Mesenchymal stem cell (in vitro differentiated cells and primary cell): ENCODE measurements at regions not wholly inside any gene's neighbourhood (a gene's known extent, or its start where the extent isn't known, plus 50 kb on each side); places are given as distances from the start of the nearest gene placed in this dataset.
"Not testable (repeated sequence)": the region's sequence is repeated elsewhere in the genome, so short reads cannot be mapped to it uniquely, and the experiment has no call there.

Experiments
- DNase-seq: peaks from one replicate; pipeline ENCODE4 v3.0.0-alpha.2; 2013
- H2AFZ ChIP-seq: one replicate; pipeline ENCODE4 v1.6.1; 2013; ENCODE audit warnings: low read depth, mild to moderate bottlenecking, control low read depth, inconsistent platforms, low read length, moderate library complexity
- H2AK5ac ChIP-seq: 2 replicates; pipeline ENCODE4 v1.6.1; 2013; ENCODE audit warnings: low read length, moderate library complexity, mild to moderate bottlenecking, inconsistent platforms; ENCODE audit not compliant: severe bottlenecking
- H2BK120ac ChIP-seq: one replicate; pipeline ENCODE4 v1.6.1; 2013; ENCODE audit warnings: low read depth, mild to moderate bottlenecking, inconsistent platforms, low read length, moderate library complexity
- H2BK12ac ChIP-seq, 2 experiments: one replicate each; pipeline ENCODE4 v1.6.1; 2013; ENCODE audit warnings: inconsistent platforms in 2 of 2, low read length in 2 of 2, mild to moderate bottlenecking in 2 of 2, moderate library complexity in 2 of 2, control low read depth in 1 of 2
- H2BK15ac ChIP-seq: one replicate; pipeline ENCODE4 v1.6.1; 2013; ENCODE audit warnings: mild to moderate bottlenecking, low read depth, inconsistent platforms; ENCODE audit not compliant: poor library complexity, severe bottlenecking
- H2BK5ac ChIP-seq: 2 replicates; pipeline ENCODE4 v1.6.1; 2013; ENCODE audit warnings: low read depth, mild to moderate bottlenecking, low read length, control low read depth, inconsistent platforms; ENCODE audit not compliant: poor library complexity, severe bottlenecking
- H3K14ac ChIP-seq, 2 experiments: one replicate each; pipeline ENCODE4 v1.6.1; 2013; ENCODE audit warnings: inconsistent platforms in 2 of 2, low read length in 2 of 2, control low read depth in 1 of 2, mild to moderate bottlenecking in 1 of 2, moderate library complexity in 1 of 2
- H3K18ac ChIP-seq, 2 experiments: one replicate each; pipeline ENCODE4 v1.6.1; 2013; ENCODE audit warnings: inconsistent platforms in 2 of 2, low read length in 2 of 2, control low read depth in 1 of 2, low read depth in 1 of 2, mild to moderate bottlenecking in 1 of 2
- H3K23ac ChIP-seq, 2 experiments: one replicate each; pipeline ENCODE4 v1.6.1; 2013; ENCODE audit warnings: inconsistent platforms in 2 of 2, low read length in 2 of 2, mild to moderate bottlenecking in 2 of 2, moderate library complexity in 2 of 2, control low read depth in 1 of 2
- H3K27ac ChIP-seq: 2 replicates; pipeline ENCODE4 v1.5.1; 2013; ENCODE audit warnings: mild to moderate bottlenecking, moderate library complexity, low read length, control low read depth, inconsistent platforms; ENCODE audit not compliant: poor library complexity, severe bottlenecking
- H3K27me3 ChIP-seq, 2 experiments: 2 replicates each; pipeline versions ENCODE4 v1.6.1 to v1.7.0; 2013; ENCODE audit warnings: low read length in 2 of 2, mild to moderate bottlenecking in 2 of 2, moderate library complexity in 2 of 2, control low read depth in 1 of 2, inconsistent platforms in 1 of 2; ENCODE audit not compliant: control insufficient read depth in 1 of 2, insufficient read depth in 1 of 2
- H3K36me3 ChIP-seq, 2 experiments: 2 replicates each; pipeline versions ENCODE4 v1.6.1 to v1.7.0; 2013; ENCODE audit warnings: low read length in 2 of 2, control low read depth in 1 of 2, inconsistent platforms in 1 of 2, low read depth in 1 of 2, mild to moderate bottlenecking in 1 of 2; ENCODE audit not compliant: insufficient read depth in 2 of 2, control insufficient read depth in 1 of 2
- H3K4ac ChIP-seq, 2 experiments: one replicate each; pipeline ENCODE4 v1.6.1; 2013; ENCODE audit warnings: inconsistent platforms in 2 of 2, low read length in 2 of 2, mild to moderate bottlenecking in 2 of 2, moderate library complexity in 2 of 2, control low read depth in 1 of 2, low read depth in 1 of 2
- H3K4me1 ChIP-seq: 2 replicates; pipeline ENCODE4 v1.6.1; 2013; ENCODE audit warnings: low read depth, low read length, control low read depth; ENCODE audit not compliant: control insufficient read depth, insufficient read depth
- H3K4me2 ChIP-seq: 2 replicates; pipeline ENCODE4 v1.6.1; 2013; ENCODE audit warnings: low read length, mild to moderate bottlenecking, inconsistent platforms; ENCODE audit not compliant: poor library complexity, severe bottlenecking
- H3K4me3 ChIP-seq, 2 experiments: 2 replicates each; pipeline versions ENCODE4 v1.5.1 to v1.7.0; 2013; ENCODE audit warnings: low read length in 2 of 2, mild to moderate bottlenecking in 2 of 2, control low read depth in 1 of 2, low read depth in 1 of 2; ENCODE audit not compliant: insufficient read depth in 1 of 2
- H3K79me1 ChIP-seq: replicated peaks from 2 replicates; pipeline ENCODE4 v1.6.1; 2013; ENCODE audit warnings: mild to moderate bottlenecking, control low read depth, low read length, inconsistent platforms; ENCODE audit not compliant: poor library complexity, severe bottlenecking
- H3K9ac ChIP-seq: 2 replicates; pipeline ENCODE4 v1.7.0; 2013; ENCODE audit warnings: mild to moderate bottlenecking, low read length, moderate library complexity
- H3K9me3 ChIP-seq: 2 replicates; pipeline ENCODE4 v1.7.0; 2013; ENCODE audit warnings: mild to moderate bottlenecking, low read length; ENCODE audit not compliant: control insufficient read depth
- H4K8ac ChIP-seq: one replicate; pipeline ENCODE4 v1.6.1; 2013; ENCODE audit warnings: inconsistent platforms, mild to moderate bottlenecking, low read length, moderate library complexity
- H4K91ac ChIP-seq: one replicate; pipeline ENCODE4 v1.6.1; 2013; ENCODE audit warnings: mild to moderate bottlenecking, low read length, inconsistent platforms
- WGBS: methylation state at CpG from one replicate; pipeline ENCODE4 v1.1.7; 2013; ENCODE audit warnings: mixed read lengths; 5-methylcytosine and 5-hydroxymethylcytosine counted together

DNA sequence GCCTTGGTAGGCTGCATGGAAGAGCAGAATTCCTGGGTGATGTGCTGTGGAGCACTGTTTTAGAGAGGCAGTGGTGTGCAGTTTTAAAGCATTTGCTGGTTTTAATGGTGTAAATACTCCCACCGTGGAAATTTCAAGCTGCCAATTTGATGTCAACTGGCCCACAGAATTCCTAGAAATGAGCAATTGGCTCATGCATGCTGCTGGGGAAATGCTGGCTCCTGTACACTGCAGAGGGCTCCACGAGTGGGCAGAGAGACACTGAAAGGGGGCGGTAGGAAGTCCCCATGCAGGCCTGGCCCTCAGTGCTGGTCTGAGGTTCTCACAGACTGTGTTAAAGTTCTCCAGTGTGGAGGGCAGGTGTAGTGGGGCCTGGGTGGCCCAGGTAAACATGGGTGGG, 99.4 kb upstream of the NTF3 start:
- H3K4me2 ChIP-seq = no peak overlapping the region
- H3K79me1 ChIP-seq = no peaks in the 10 kb centered on the region
- no peak overlapping the region for H3K23ac ChIP-seq
- H3K4me1 ChIP-seq = no peaks in the 10 kb centered on the region
- no peak overlapping the region for H3K27ac ChIP-seq
- no peak overlapping the region for H3K18ac ChIP-seq
- no peak overlapping the region for H4K91ac ChIP-seq
- no peak overlapping the region for H2AK5ac ChIP-seq
- H3K36me3 ChIP-seq = no peaks in the 10 kb centered on the region
- H3K14ac ChIP-seq = no peak overlapping the region
- H2BK120ac ChIP-seq = no peak overlapping the region
- WGBS = 69% methylated on average over 3 of the region's 3 CpGs
- no peak overlapping the region for H2BK5ac ChIP-seq
- H3K9ac ChIP-seq = no peak overlapping the region
- DNase-seq = no peak
- no peak overlapping the region for H2BK15ac ChIP-seq
- no peak overlapping the region for H3K4ac ChIP-seq
- H4K8ac ChIP-seq = no peak overlapping the region
- no peaks in the 10 kb centered on the region for H3K27me3 ChIP-seq
- H2AFZ ChIP-seq = no peak overlapping the region
- H2BK12ac ChIP-seq = no peak overlapping the region
- no peak overlapping the region for H3K4me3 ChIP-seq
- no peaks in the 10 kb centered on the region for H3K9me3 ChIP-seq

DNA sequence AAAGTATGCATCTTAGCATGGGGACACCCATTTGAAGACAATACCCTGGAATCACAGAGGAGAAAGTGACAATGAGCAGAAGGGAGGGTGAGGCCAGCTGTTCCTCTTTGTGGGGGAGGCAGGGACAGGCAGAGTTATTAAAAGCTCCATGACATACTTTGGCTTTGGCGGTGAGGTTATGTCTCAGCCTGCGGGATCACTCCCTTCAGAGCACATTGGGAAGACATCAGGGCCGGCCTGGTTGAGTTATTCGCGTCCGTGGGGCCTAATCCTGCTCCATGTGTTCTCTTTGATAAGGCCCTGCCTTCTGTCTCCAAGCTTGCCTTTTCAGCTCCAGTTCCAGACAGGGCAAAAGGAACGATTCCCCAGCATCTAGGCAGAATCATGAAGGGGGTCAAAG, 98.8 kb upstream of the NTF3 start:
- Histone ChIP-seq H3K9me3 (no peaks in the 10 kb centered on the region), H4K91ac (no peak overlapping the region), H3K36me3 (no peaks in the 10 kb centered on the region), H3K79me1 (no peaks in the 10 kb centered on the region), H3K27me3 (no peaks in the 10 kb centered on the region), H2BK12ac (no peak overlapping the region), H2BK15ac (no peak overlapping the region), H2BK5ac (no peak overlapping the region), H3K4ac (no peak overlapping the region), H2AFZ (no peak overlapping the region), H4K8ac (no peak overlapping the region), H3K14ac (no peak overlapping the region), H3K9ac (no peak overlapping the region), H3K23ac (no peak overlapping the region), H2BK120ac (no peak overlapping the region), H3K18ac (no peak overlapping the region), H3K4me2 (no peak overlapping the region), H3K4me1 (no peaks in the 10 kb centered on the region), H3K4me3 (no peak overlapping the region), H3K27ac (no peak overlapping the region), H2AK5ac (no peak overlapping the region)
- WGBS = 85% methylated on average over 7 of the region's 7 CpGs
- DNase-seq = no peak

DNA sequence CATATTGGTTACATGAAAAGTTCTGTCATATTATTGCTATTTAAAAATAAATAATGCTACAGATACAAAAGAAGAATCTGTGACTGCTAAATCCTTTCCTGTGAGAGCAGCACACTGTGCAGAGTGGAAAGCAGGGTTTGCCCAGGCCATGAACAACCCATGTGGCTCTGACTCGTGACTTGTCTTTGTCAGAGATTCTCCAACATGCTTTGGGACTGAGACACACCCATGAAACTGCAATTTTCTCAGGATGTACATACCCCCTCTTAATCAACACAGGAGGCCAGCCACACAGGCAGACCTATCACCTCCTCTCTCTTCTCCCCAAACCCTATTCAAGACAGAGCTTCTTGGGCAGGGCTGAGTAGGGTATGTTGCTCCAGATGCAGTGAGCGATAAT, 96.8 kb upstream of the NTF3 start:
- H3K9me3 ChIP-seq = no peaks in the 10 kb centered on the region
- H3K36me3 ChIP-seq = no peaks in the 10 kb centered on the region
- 59% methylated on average over 2 of the region's 2 CpGs for WGBS
- no peak overlapping the region for H4K8ac ChIP-seq
- H4K91ac ChIP-seq = no peak overlapping the region
- H2AK5ac ChIP-seq = no peak overlapping the region
- no peak overlapping the region for H2AFZ ChIP-seq
- H2BK15ac ChIP-seq = no peak overlapping the region
- no peak overlapping the region for H3K4me2 ChIP-seq
- no peaks in the 10 kb centered on the region for H3K4me1 ChIP-seq
- no peak overlapping the region for H3K9ac ChIP-seq
- no peak overlapping the region for H3K18ac ChIP-seq
- no peak overlapping the region for H2BK5ac ChIP-seq
- no peak overlapping the region for H3K27ac ChIP-seq
- H2BK120ac ChIP-seq = no peak overlapping the region
- H3K79me1 ChIP-seq = no peaks in the 10 kb centered on the region
- no peak for DNase-seq
- no peak overlapping the region for H3K4ac ChIP-seq
- H3K14ac ChIP-seq = no peak overlapping the region
- no peaks in the 10 kb centered on the region for H3K27me3 ChIP-seq
- no peak overlapping the region for H2BK12ac ChIP-seq
- no peak overlapping the region for H3K4me3 ChIP-seq
- no peak overlapping the region for H3K23ac ChIP-seq

DNA sequence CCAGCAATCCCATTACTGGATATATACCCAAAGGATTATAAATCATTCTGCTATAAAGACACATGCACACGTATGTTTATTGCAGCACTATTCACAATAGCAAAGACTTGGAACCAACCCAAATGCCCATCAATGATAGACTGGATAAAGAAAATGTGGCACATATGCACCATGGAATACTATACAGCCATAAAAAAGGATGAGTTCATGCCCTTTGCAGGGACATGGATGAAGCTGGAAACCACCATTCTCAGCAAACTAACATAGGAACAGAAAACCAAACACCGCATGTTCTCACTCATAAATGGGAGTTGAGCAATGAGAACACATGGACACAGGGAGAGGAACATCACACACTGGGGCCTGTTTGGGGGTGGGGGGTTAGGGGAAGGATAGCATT, 90.8 kb upstream of the NTF3 start:
- not testable (repeated sequence) for H3K4me2 ChIP-seq, H3K9me3 ChIP-seq, H2BK5ac ChIP-seq, H2AK5ac ChIP-seq, H2BK12ac ChIP-seq, H3K18ac ChIP-seq, H3K27ac ChIP-seq, H2BK15ac ChIP-seq, H4K8ac ChIP-seq, H2BK120ac ChIP-seq, H3K14ac ChIP-seq, H3K36me3 ChIP-seq, DNase-seq, H3K4ac ChIP-seq, H3K9ac ChIP-seq, H3K79me1 ChIP-seq, H3K4me3 ChIP-seq, H3K4me1 ChIP-seq, H3K27me3 ChIP-seq, H2AFZ ChIP-seq, H4K91ac ChIP-seq, H3K23ac ChIP-seq
- 100% methylated on average over 1 of the region's 2 CpGs for WGBS
